ENCODE measurements at regions not wholly inside any gene's neighbourhood (a gene's known extent, or its start where the extent isn't known, plus 50 kb on each side); places are given as distances from the start of the nearest gene placed in this dataset.

DNA sequence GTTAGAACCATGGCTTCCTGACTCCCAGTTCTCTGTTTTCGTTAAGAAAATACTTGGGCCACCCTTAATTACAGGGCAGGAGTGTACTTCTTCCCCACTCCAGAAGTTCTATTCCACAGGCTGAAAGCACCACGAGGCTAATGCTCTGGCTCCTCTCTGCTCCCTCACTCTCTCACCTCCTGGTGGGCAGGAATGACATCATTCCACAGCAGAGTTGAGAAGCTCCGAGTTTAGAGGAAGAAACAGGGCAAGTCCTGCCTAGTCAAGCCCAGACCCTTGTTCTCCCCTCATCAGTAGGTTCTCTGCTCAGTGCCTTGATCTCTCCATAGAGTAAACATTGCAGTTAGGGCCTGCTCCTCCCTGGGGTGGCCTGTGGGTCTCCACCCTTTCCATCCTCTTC lies 343.8 kb upstream of the CLNK start:
- WGBS (ENCODE audit: insufficient coverage): 71% methylated on average over 3 of the region's 3 CpGs
- Mint-ChIP-seq H3K4me1 (no peaks in the 10 kb centered on the region), H3K4me3 (no peak overlapping the region), H3K36me3 (no peaks in the 10 kb centered on the region), H3K27me3 (ENCODE audit: low read depth in 2 of 2) (peaks cover 2 to 6% of the 10 kb centered on the region in 2 donors), H3K9me3 (peaks cover 3% of the 10 kb centered on the region in 2 donors), H3K27ac (no peak overlapping the region)
- TF ChIP-seq, protein P1, sequence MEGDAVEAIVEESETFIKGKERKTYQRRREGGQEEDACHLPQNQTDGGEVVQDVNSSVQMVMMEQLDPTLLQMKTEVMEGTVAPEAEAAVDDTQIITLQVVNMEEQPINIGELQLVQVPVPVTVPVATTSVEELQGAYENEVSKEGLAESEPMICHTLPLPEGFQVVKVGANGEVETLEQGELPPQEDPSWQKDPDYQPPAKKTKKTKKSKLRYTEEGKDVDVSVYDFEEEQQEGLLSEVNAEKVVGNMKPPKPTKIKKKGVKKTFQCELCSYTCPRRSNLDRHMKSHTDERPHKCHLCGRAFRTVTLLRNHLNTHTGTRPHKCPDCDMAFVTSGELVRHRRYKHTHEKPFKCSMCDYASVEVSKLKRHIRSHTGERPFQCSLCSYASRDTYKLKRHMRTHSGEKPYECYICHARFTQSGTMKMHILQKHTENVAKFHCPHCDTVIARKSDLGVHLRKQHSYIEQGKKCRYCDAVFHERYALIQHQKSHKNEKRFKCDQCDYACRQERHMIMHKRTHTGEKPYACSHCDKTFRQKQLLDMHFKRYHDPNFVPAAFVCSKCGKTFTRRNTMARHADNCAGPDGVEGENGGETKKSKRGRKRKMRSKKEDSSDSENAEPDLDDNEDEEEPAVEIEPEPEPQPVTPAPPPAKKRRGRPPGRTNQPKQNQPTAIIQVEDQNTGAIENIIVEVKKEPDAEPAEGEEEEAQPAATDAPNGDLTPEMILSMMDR (IDR thresholded peaks at IDR 0.05): no peak
- no peaks in the 10 kb centered on the region for H3K9me3 ChIP-seq (ENCODE audit: control insufficient read depth, insufficient read depth, low read length)
- DNase-seq (no peak), ATAC-seq (no peak)
- no peaks in the 10 kb centered on the region for H3K27me3 ChIP-seq (ENCODE audit: control insufficient read depth, insufficient read depth, low read length)
- no peaks in the 10 kb centered on the region for H3K36me3 ChIP-seq (ENCODE audit: control insufficient read depth, insufficient read depth, low read length)
- no peak overlapping the region for H3K4me3 ChIP-seq (ENCODE audit: low read length)
- intact Hi-C loops (cut with micrococcal nuclease): no loop called here
- no peaks in the 10 kb centered on the region for H3K4me1 ChIP-seq (ENCODE audit: control insufficient read depth, insufficient read depth, low read length)
- H3K27ac ChIP-seq (ENCODE audit: low read length): no peak overlapping the region

DNA sequence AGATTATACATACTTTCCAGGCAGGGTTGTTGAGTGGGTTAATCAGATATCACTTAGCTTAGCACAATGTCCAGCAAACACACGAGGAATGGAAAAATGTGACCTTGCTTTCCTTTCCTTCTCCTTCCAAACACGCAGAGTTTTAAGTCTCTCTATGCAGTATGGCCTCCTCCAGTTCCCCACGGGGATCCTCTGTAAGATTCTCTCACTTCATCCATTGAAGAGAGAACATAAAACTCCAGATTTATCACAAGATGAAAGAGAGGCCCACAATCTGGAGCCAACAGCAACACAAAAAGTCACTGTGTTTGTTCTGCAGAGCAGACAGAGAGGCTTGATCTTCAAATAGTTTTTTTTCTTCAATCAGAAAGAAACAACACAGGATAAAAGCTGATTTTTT lies 336.8 kb upstream of the CLNK start:
- H3K27me3 ChIP-seq (ENCODE audit: control insufficient read depth, insufficient read depth, low read length): no peaks in the 10 kb centered on the region
- TF ChIP-seq, protein P1 (IDR thresholded peaks at IDR 0.05): no peak
- no peaks in the 10 kb centered on the region for H3K9me3 ChIP-seq (ENCODE audit: control insufficient read depth, insufficient read depth, low read length)
- H3K36me3 ChIP-seq (ENCODE audit: control insufficient read depth, insufficient read depth, low read length): no peaks in the 10 kb centered on the region
- no peaks in the 10 kb centered on the region for H3K4me1 Mint-ChIP-seq
- ATAC-seq: no peak
- 85% methylated on average over 3 of the region's 3 CpGs for WGBS (ENCODE audit: insufficient coverage)
- no peak overlapping the region for H3K4me3 Mint-ChIP-seq
- no peaks in the 10 kb centered on the region for H3K4me1 ChIP-seq (ENCODE audit: control insufficient read depth, insufficient read depth, low read length)
- H3K4me3 ChIP-seq (ENCODE audit: low read length): no peak overlapping the region
- H3K27me3 Mint-ChIP-seq (ENCODE audit: low read depth in 2 of 2): peaks cover 3 to 9% of the 10 kb centered on the region in 2 donors
- H3K27ac ChIP-seq (ENCODE audit: low read length): no peak overlapping the region
- no peaks in the 10 kb centered on the region for H3K36me3 Mint-ChIP-seq
- H3K9me3 Mint-ChIP-seq: no peaks in the 10 kb centered on the region
- no peak overlapping the region for H3K27ac Mint-ChIP-seq
- intact Hi-C loops (cut with micrococcal nuclease): no loop called here
- DNase-seq: no peak

DNA sequence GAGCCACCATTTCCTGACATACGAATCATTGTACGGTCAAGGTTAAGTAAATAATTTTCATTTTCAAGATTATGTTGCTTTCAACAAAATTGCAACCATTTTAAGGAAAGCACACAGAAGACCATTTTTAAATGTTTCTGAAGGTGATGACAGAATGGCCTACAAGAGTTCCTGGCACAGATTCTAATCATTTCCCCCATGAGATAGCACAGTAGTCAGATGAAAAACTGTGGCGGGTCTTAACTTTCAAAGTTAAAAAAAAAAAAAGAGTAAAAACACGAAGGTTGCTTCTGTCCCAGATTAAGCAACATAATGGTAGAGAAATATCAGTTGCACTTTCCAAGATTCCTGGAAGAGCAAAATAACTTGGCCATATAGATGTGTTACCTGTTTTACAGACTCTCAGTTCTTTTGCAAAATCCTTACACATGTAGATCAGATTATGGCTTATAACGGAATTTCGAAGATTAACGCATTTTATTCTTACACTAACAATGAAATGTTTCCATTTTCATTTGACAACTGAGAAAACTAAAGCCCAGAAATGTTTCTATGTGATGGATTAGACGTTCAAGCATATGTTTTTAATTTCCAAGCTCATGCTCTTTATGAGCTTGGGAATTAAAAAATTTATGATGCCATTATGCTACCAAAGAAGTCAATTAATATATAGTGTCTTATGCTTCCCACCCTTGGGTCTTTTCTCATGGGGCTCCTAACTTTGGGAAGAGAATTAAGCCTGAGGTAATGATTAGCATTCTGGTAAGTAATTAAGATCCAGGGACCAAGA lies 335.1 kb upstream of the CLNK start:
- WGBS (ENCODE audit: insufficient coverage): 37% methylated on average over 2 of the region's 8 CpGs
- peaks cover 3 to 9% of the 10 kb centered on the region in 2 donors for H3K27me3 Mint-ChIP-seq (ENCODE audit: low read depth in 2 of 2)
- peaks cover 1% of the 10 kb centered on the region for H3K9me3 ChIP-seq (ENCODE audit: control insufficient read depth, insufficient read depth, low read length)

More for the DNA sequence above, 335.1 kb upstream of the CLNK start:
- Histone ChIP-seq H3K4me3 (ENCODE audit: low read length) (no peak overlapping the region), H3K36me3 (ENCODE audit: control insufficient read depth, insufficient read depth, low read length) (no peaks in the 10 kb centered on the region), H3K27me3 (ENCODE audit: control insufficient read depth, insufficient read depth, low read length) (no peaks in the 10 kb centered on the region), H3K4me1 (ENCODE audit: control insufficient read depth, insufficient read depth, low read length) (no peaks in the 10 kb centered on the region), H3K27ac (ENCODE audit: low read length) (no peak overlapping the region)
- H3K9me3 Mint-ChIP-seq: no peaks in the 10 kb centered on the region
- no peaks in the 10 kb centered on the region for H3K36me3 Mint-ChIP-seq
- ATAC-seq (no peak), DNase-seq (no peak)
- no peaks in the 10 kb centered on the region for H3K4me1 Mint-ChIP-seq
- TF ChIP-seq, protein P1 (IDR thresholded peaks at IDR 0.05): no peak
- intact Hi-C loops (cut with micrococcal nuclease): no loop called here
- H3K4me3 Mint-ChIP-seq: no peak overlapping the region
- H3K27ac Mint-ChIP-seq: no peak overlapping the region
